Fibroblast of lung (primary cell): ENCODE measurements at regions not wholly inside any gene's neighbourhood (a gene's known extent, or its start where the extent isn't known, plus 50 kb on each side); places are given as distances from the start of the nearest gene placed in this dataset.

Source experiments
- DNase-seq, 2 donors: peaks; one replicate each; pipeline versions ENCODE4 v3.0.0 to v3.0.0-alpha.2; 2010; ENCODE audit warnings: low read depth in 2 of 2
- H2AFZ ChIP-seq: 2 replicates; pipeline ENCODE4 v1.5.1; 2012; ENCODE audit warnings: low read length, control low read depth, inconsistent platforms
- H3K27ac ChIP-seq: 2 replicates; pipeline ENCODE4 v1.5.1; 2011; ENCODE audit warnings: low read length, control low read depth; ENCODE audit not compliant: insufficient read depth
- H3K27me3 ChIP-seq: 2 replicates; pipeline ENCODE4 v1.5.1; 2011; ENCODE audit warnings: mild to moderate bottlenecking, low read length; ENCODE audit not compliant: control insufficient read depth, insufficient read depth
- H3K36me3 ChIP-seq: 2 replicates; pipeline ENCODE4 v1.5.1; 2011; ENCODE audit warnings: low read length; ENCODE audit not compliant: control insufficient read depth, insufficient read depth
- H3K4me1 ChIP-seq: 2 replicates; pipeline ENCODE4 v1.5.1; 2011; ENCODE audit warnings: low read length; ENCODE audit not compliant: control insufficient read depth, insufficient read depth; ENCODE audit errors: extremely low read depth
- H3K4me2 ChIP-seq: 2 replicates; pipeline ENCODE4 v1.5.1; 2011; ENCODE audit warnings: low read length, control low read depth; ENCODE audit not compliant: insufficient read depth; ENCODE audit errors: extremely low read depth
- H3K4me3 ChIP-seq, 4 experiments: fragments of 200-600 bp in 1 of 4; sonication (generic) in 1 of 4; replicated peaks in 1 of 4; 2 replicates each; pipeline ENCODE4 v1.5.1; 2011 to 2016; ENCODE audit warnings: low read length in 4 of 4, low read depth in 3 of 4, mild to moderate bottlenecking in 3 of 4, control low read depth in 2 of 4, inconsistent platforms in 1 of 4, mixed read lengths in 1 of 4; ENCODE audit not compliant: insufficient read depth in 1 of 4; ENCODE audit errors: control extremely low read depth in 1 of 4
- H3K79me2 ChIP-seq: 2 replicates; pipeline ENCODE4 v1.5.1; 2012; ENCODE audit warnings: mild to moderate bottlenecking, low read length, inconsistent platforms; ENCODE audit not compliant: control insufficient read depth, insufficient read depth
- H3K9ac ChIP-seq: 2 replicates; pipeline ENCODE4 v1.5.1; 2011; ENCODE audit warnings: mild to moderate bottlenecking, low read length, control low read depth; ENCODE audit not compliant: insufficient read depth
- H3K9me3 ChIP-seq: 2 replicates; pipeline ENCODE4 v1.5.1; 2012; ENCODE audit warnings: low read depth, low read length; ENCODE audit not compliant: control insufficient read depth, insufficient read depth
- H4K20me1 ChIP-seq: 2 replicates; pipeline ENCODE4 v1.5.1; 2011; ENCODE audit warnings: low read length; ENCODE audit not compliant: control insufficient read depth, insufficient read depth; ENCODE audit errors: extremely low read depth
- CTCF ChIP-seq, 2 donors: IDR thresholded peaks in 1 of 2; conservative IDR thresholded peaks in 1 of 2; 1 replicate in 1 of 2; 2 replicates in 1 of 2; pipeline ENCODE4 v1.5.1; 2011 to 2012; ENCODE audit warnings: low read length in 2 of 2, control low read depth in 1 of 2, inconsistent platforms in 1 of 2, low read depth in 1 of 2, mild to moderate bottlenecking in 1 of 2
- EZH2 ChIP-seq: IDR thresholded peaks from 2 replicates; pipeline ENCODE4 v1.5.1; 2012; ENCODE audit warnings: low read length, control low read depth, mild to moderate bottlenecking; ENCODE audit errors: missing control alignments

GRCh38 chr4:56169061-56169460, 218.2 kb downstream of the AASDH start:
- Histone ChIP-seq H3K79me2 (no peaks in the 10 kb centered on the region), H3K27me3 (no peaks in the 10 kb centered on the region), H3K4me2 (no peak overlapping the region), H3K4me3 (no peak overlapping the region), H3K9me3 (no peaks in the 10 kb centered on the region), H3K9ac (no peak overlapping the region), H3K36me3 (no peaks in the 10 kb centered on the region), H3K27ac (no peak overlapping the region), H3K4me1 (no peaks in the 10 kb centered on the region), H4K20me1 (no peaks in the 10 kb centered on the region), H2AFZ (no peak overlapping the region)
- DNase-seq: no peak
- TF ChIP-seq EZH2: no peak
- TF ChIP-seq CTCF (conservative IDR thresholded peaks at IDR 0.05 in 1 of 2, IDR thresholded peaks at IDR 0.05 in 1 of 2; ENCODE audit: low read depth in 1 of 2, low read length in 2 of 2): no peak

- Histone ChIP-seq H3K4me3 (no peak overlapping the region), H4K20me1 (no peaks in the 10 kb centered on the region), H3K27me3 (no peaks in the 10 kb centered on the region), H3K9me3 (no peaks in the 10 kb centered on the region), H3K4me2 (no peak overlapping the region), H3K79me2 (no peaks in the 10 kb centered on the region), H3K9ac (no peak overlapping the region), H3K27ac (no peak overlapping the region), H2AFZ (no peak overlapping the region), H3K4me1 (no peaks in the 10 kb centered on the region), H3K36me3 (no peaks in the 10 kb centered on the region)
- peak in 1 of 2 donors; percentile 13 for DNase-seq
- TF ChIP-seq EZH2 (no peak), CTCF (conservative IDR thresholded peaks at IDR 0.05 in 1 of 2, IDR thresholded peaks at IDR 0.05 in 1 of 2; ENCODE audit: low read depth in 1 of 2, low read length in 2 of 2) (no peak)
Measured at GRCh38 chr4:56164907-56165306, 216.2 kb downstream of the CEP135 start.

GRCh38 chr4:56160636-56161035, 211.9 kb downstream of the CEP135 start:
- Histone ChIP-seq H3K27ac (no peak overlapping the region), H3K9ac (no peak overlapping the region), H3K36me3 (no peaks in the 10 kb centered on the region), H3K27me3 (no peaks in the 10 kb centered on the region), H3K79me2 (no peaks in the 10 kb centered on the region), H4K20me1 (no peaks in the 10 kb centered on the region), H2AFZ (no peak overlapping the region), H3K9me3 (no peaks in the 10 kb centered on the region), H3K4me3 (no peak overlapping the region), H3K4me2 (no peak overlapping the region), H3K4me1 (no peaks in the 10 kb centered on the region)
- DNase-seq: no peak
- TF ChIP-seq EZH2: no peak
- TF ChIP-seq CTCF (conservative IDR thresholded peaks at IDR 0.05 in 1 of 2, IDR thresholded peaks at IDR 0.05 in 1 of 2; ENCODE audit: low read depth in 1 of 2, low read length in 2 of 2): no peak
